Osteoblast (primary cell): ENCODE measurements at regions not wholly inside any gene's neighbourhood (a gene's known extent, or its start where the extent isn't known, plus 50 kb on each side); places are given as distances from the start of the nearest gene placed in this dataset.

Experiments used
- DNase-seq: peaks from one replicate; pipeline ENCODE4 v3.0.0; 2011; ENCODE audit warnings: low spot score, mixed read lengths; ENCODE audit not compliant: insufficient read length; ENCODE audit errors: missing footprints
- H2AFZ ChIP-seq: 2 replicates; pipeline ENCODE4 v1.6.0; 2011; ENCODE audit warnings: mild to moderate bottlenecking, low read length
- H3K27ac ChIP-seq: 2 replicates; pipeline ENCODE4 v1.5.1; 2011; ENCODE audit warnings: mild to moderate bottlenecking, low read depth, low read length, moderate library complexity
- H3K27me3 ChIP-seq: 2 replicates; pipeline ENCODE4 v1.6.0; 2012; ENCODE audit warnings: mild to moderate bottlenecking, control low read depth, inconsistent platforms, low read length, moderate library complexity; ENCODE audit not compliant: insufficient read depth
- H3K36me3 ChIP-seq: 2 replicates; pipeline ENCODE4 v1.5.1; 2011; ENCODE audit warnings: mild to moderate bottlenecking, low read length, control low read depth, moderate library complexity; ENCODE audit not compliant: insufficient read depth
- H3K4me1 ChIP-seq: 2 replicates; pipeline ENCODE4 v1.5.1; 2011; ENCODE audit warnings: mild to moderate bottlenecking, low read length, control low read depth, moderate library complexity; ENCODE audit not compliant: insufficient read depth
- H3K4me2 ChIP-seq: 2 replicates; pipeline ENCODE4 v1.6.0; 2011; ENCODE audit warnings: mild to moderate bottlenecking, low read length; ENCODE audit not compliant: insufficient read depth
- H3K4me3 ChIP-seq: fragments of 200-600 bp; sonication (generic); 3 replicates; pipeline ENCODE4 v1.5.1; 2012; ENCODE audit warnings: mild to moderate bottlenecking, low read length, inconsistent platforms; ENCODE audit not compliant: insufficient read depth
- H3K79me2 ChIP-seq: 2 replicates; pipeline ENCODE4 v1.6.0; 2012; ENCODE audit warnings: mild to moderate bottlenecking, low read length, control low read depth, inconsistent platforms; ENCODE audit not compliant: insufficient read depth
- H3K9me3 ChIP-seq: 2 replicates; pipeline ENCODE4 v1.5.1; 2011; ENCODE audit warnings: low read depth, low read length, control low read depth
- H4K20me1 ChIP-seq: 2 replicates; pipeline ENCODE4 v1.6.0; 2012; ENCODE audit warnings: mild to moderate bottlenecking, low read length, control low read depth; ENCODE audit not compliant: insufficient read depth
- CTCF ChIP-seq: IDR thresholded peaks from 2 replicates; pipeline ENCODE4 v1.5.1; 2011; ENCODE audit warnings: mild to moderate bottlenecking, low read depth, low read length, moderate library complexity; ENCODE audit errors: extremely low read depth

- no peak overlapping the region for H3K4me2 ChIP-seq
- no peak for TF ChIP-seq CTCF
- H3K9me3 ChIP-seq = peaks cover 4% of the 10 kb centered on the region
- no peaks in the 10 kb centered on the region for H3K36me3 ChIP-seq
- H3K4me1 ChIP-seq = no peaks in the 10 kb centered on the region
- no peak overlapping the region for H3K4me3 ChIP-seq
- no peak for DNase-seq
- H3K79me2 ChIP-seq = no peaks in the 10 kb centered on the region
- H2AFZ ChIP-seq = no peak overlapping the region
- no peaks in the 10 kb centered on the region for H3K27me3 ChIP-seq
- no peak overlapping the region for H3K27ac ChIP-seq
- H4K20me1 ChIP-seq = no peaks in the 10 kb centered on the region
Observed at GRCh38 chr10:8431511-8431910, 377.0 kb downstream of the GATA3 start.

- H3K27ac ChIP-seq = no peak overlapping the region
- H3K4me2 ChIP-seq = no peak overlapping the region
- no peaks in the 10 kb centered on the region for H4K20me1 ChIP-seq
- H3K36me3 ChIP-seq = no peaks in the 10 kb centered on the region
- H3K4me3 ChIP-seq = no peak overlapping the region
- peak; percentile 29 for DNase-seq
- H3K79me2 ChIP-seq = no peaks in the 10 kb centered on the region
- TF ChIP-seq CTCF = no peak
- H3K9me3 ChIP-seq = peaks cover 2% of the 10 kb centered on the region
- no peak overlapping the region for H2AFZ ChIP-seq
- H3K27me3 ChIP-seq = no peaks in the 10 kb centered on the region
- H3K4me1 ChIP-seq = no peaks in the 10 kb centered on the region
Observed at GRCh38 chr10:8435186-8436055, 380.9 kb downstream of the GATA3 start.

- Histone ChIP-seq H2AFZ (no peak overlapping the region), H3K4me1 (no peaks in the 10 kb centered on the region), H3K4me3 (no peak overlapping the region), H3K27me3 (no peaks in the 10 kb centered on the region), H3K79me2 (no peaks in the 10 kb centered on the region), H3K36me3 (no peaks in the 10 kb centered on the region), H4K20me1 (no peaks in the 10 kb centered on the region), H3K4me2 (no peak overlapping the region), H3K9me3 (peaks cover 2% of the 10 kb centered on the region), H3K27ac (no peak overlapping the region)
- TF ChIP-seq CTCF = no peak
- DNase-seq = no peak
Observed at GRCh38 chr10:8437896-8438295, 383.4 kb downstream of the GATA3 start.

GRCh38 chr10:8438603-8439002 is 384.1 kb downstream of the GATA3 start:
- no peak overlapping the region for H3K4me3 ChIP-seq
- no peak overlapping the region for H3K27ac ChIP-seq
- H2AFZ ChIP-seq = no peak overlapping the region
- H4K20me1 ChIP-seq = no peaks in the 10 kb centered on the region
- H3K79me2 ChIP-seq = no peaks in the 10 kb centered on the region
- no peak for DNase-seq
- H3K4me1 ChIP-seq = no peaks in the 10 kb centered on the region
- no peaks in the 10 kb centered on the region for H3K36me3 ChIP-seq
- no peak overlapping the region for H3K4me2 ChIP-seq
- peaks cover 2% of the 10 kb centered on the region for H3K9me3 ChIP-seq
- no peak for TF ChIP-seq CTCF
- H3K27me3 ChIP-seq = no peaks in the 10 kb centered on the region
